Hepatocyte (in vitro differentiated cells): ENCODE measurements at regions not wholly inside any gene's neighbourhood (a gene's known extent, or its start where the extent isn't known, plus 50 kb on each side); places are given as distances from the start of the nearest gene placed in this dataset.

Experiments
- DNase-seq: peaks from one replicate; pipeline ENCODE4 v3.0.0-alpha.2; 2016; ENCODE audit warnings: low spot score
- H2AFZ ChIP-seq: fragments of 200-600 bp; sonication (generic); 2 replicates; pipeline ENCODE4 v1.6.0; 2016; ENCODE audit warnings: antibody characterized with exemption, mild to moderate bottlenecking
- H3K27ac ChIP-seq: fragments of 200-600 bp; sonication (generic); 2 replicates; pipeline ENCODE4 v1.5.1; 2016; ENCODE audit warnings: mild to moderate bottlenecking
- H3K27me3 ChIP-seq: fragments of 200-600 bp; sonication (generic); 2 replicates; pipeline ENCODE4 v1.6.1; 2016
- H3K36me3 ChIP-seq: fragments of 200-600 bp; sonication (generic); replicated peaks from 2 replicates; pipeline ENCODE4 v1.5.1; 2016; ENCODE audit warnings: low read depth; ENCODE audit not compliant: insufficient read depth
- H3K4me1 ChIP-seq: fragments of 200-600 bp; sonication (generic); 2 replicates; pipeline ENCODE4 v1.5.1; 2016; ENCODE audit warnings: mild to moderate bottlenecking, moderate library complexity; ENCODE audit not compliant: insufficient read depth
- H3K4me2 ChIP-seq: fragments of 200-600 bp; sonication (generic); 2 replicates; pipeline ENCODE4 v1.6.0; 2016
- H3K4me3 ChIP-seq: fragments of 200-600 bp; sonication (generic); 2 replicates; pipeline ENCODE4 v1.5.1; 2016; ENCODE audit warnings: mild to moderate bottlenecking
- H3K79me2 ChIP-seq: fragments of 200-600 bp; sonication (generic); 2 replicates; pipeline ENCODE4 v1.6.0; 2017; ENCODE audit warnings: mild to moderate bottlenecking
- H3K9me2 ChIP-seq: fragments of 200-600 bp; sonication (generic); replicated peaks from 2 replicates; pipeline ENCODE4 v1.6.0; 2017; ENCODE audit warnings: mild to moderate bottlenecking; ENCODE audit not compliant: insufficient read depth
- H3K9me3 ChIP-seq: fragments of 200-600 bp; sonication (generic); 2 replicates; pipeline ENCODE4 v1.5.1; 2016; ENCODE audit warnings: low read depth, mild to moderate bottlenecking
- H4K20me1 ChIP-seq: fragments of 200-600 bp; sonication (generic); 2 replicates; pipeline ENCODE4 v1.6.0; 2016; ENCODE audit warnings: mild to moderate bottlenecking; ENCODE audit not compliant: insufficient read depth, poor library complexity, severe bottlenecking
- CTCF ChIP-seq: fragments of 200-600 bp; sonication (generic); IDR thresholded peaks from 2 replicates; pipeline ENCODE4 v1.5.1; 2016; ENCODE audit warnings: antibody characterized with exemption, mild to moderate bottlenecking; ENCODE audit not compliant: poor library complexity
- EZH2 ChIP-seq: fragments of 200-600 bp; sonication (generic); IDR thresholded peaks from 2 replicates; pipeline ENCODE4 v1.6.1; 2016; ENCODE audit warnings: antibody characterized with exemption, mild to moderate bottlenecking, borderline replicate concordance
- EZH2phosphoT487 ChIP-seq: fragments of 200-600 bp; sonication (generic); IDR thresholded peaks from one replicate; pipeline ENCODE4 v1.6.1; 2018; ENCODE audit warnings: antibody characterized with exemption, mild to moderate bottlenecking, low read depth, moderate library complexity; ENCODE audit not compliant: unreplicated experiment, severe bottlenecking
- WGBS: methylation state at CpG from one replicate; pipeline ENCODE4 v1.1.6; 2016; ENCODE audit warnings: low lambda C conversion rate; ENCODE audit errors: missing lambda C conversion rate; 5-methylcytosine and 5-hydroxymethylcytosine counted together

GRCh38 chr22:34784056-34784455 lies 281.9 kb upstream of the ISX start:
- no peak overlapping the region for H2AFZ ChIP-seq

GRCh38 chr22:34797826-34798225 lies 268.1 kb upstream of the ISX start:
- H3K27me3 ChIP-seq: no peaks in the 10 kb centered on the region
- H3K4me1 ChIP-seq: peaks cover 6% of the 10 kb centered on the region
- no peak overlapping the region for H3K4me2 ChIP-seq
- H3K9me3 ChIP-seq: no peaks in the 10 kb centered on the region
- no peaks in the 10 kb centered on the region for H3K9me2 ChIP-seq
- H2AFZ ChIP-seq: no peak overlapping the region
- no peak overlapping the region for H3K27ac ChIP-seq
- no peak for TF ChIP-seq EZH2
- H3K79me2 ChIP-seq: no peaks in the 10 kb centered on the region
- WGBS: 83% methylated on average over 5 of the region's 5 CpGs
- H3K36me3 ChIP-seq: no peaks in the 10 kb centered on the region
- no peak for DNase-seq
- no peaks in the 10 kb centered on the region for H4K20me1 ChIP-seq
- H3K4me3 ChIP-seq: no peak overlapping the region

More at GRCh38 chr22:34784056-34784455, 281.9 kb upstream of the ISX start:
- WGBS: 37% methylated on average over 3 of the region's 3 CpGs
- no peaks in the 10 kb centered on the region for H3K27me3 ChIP-seq
- no peaks in the 10 kb centered on the region for H3K9me3 ChIP-seq
- TF ChIP-seq CTCF (no peak), EZH2phosphoT487 (no peak), EZH2 (no peak)
- H3K4me1 ChIP-seq: no peaks in the 10 kb centered on the region
- H4K20me1 ChIP-seq: no peaks in the 10 kb centered on the region
- H3K9me2 ChIP-seq: no peaks in the 10 kb centered on the region
- no peak overlapping the region for H3K4me2 ChIP-seq
- DNase-seq: no peak
- no peak overlapping the region for H3K4me3 ChIP-seq
- H3K36me3 ChIP-seq: no peaks in the 10 kb centered on the region
- H3K79me2 ChIP-seq: no peaks in the 10 kb centered on the region
- no peak overlapping the region for H3K27ac ChIP-seq

GRCh38 chr22:34798605-34799004 lies 267.4 kb upstream of the ISX start:
- DNase-seq: no peak
- TF ChIP-seq EZH2phosphoT487 (no peak), CTCF (no peak), EZH2 (no peak)
- H3K4me1 ChIP-seq: peaks cover 6% of the 10 kb centered on the region
- H3K27ac ChIP-seq: no peak overlapping the region
- H3K79me2 ChIP-seq: no peaks in the 10 kb centered on the region
- H3K9me3 ChIP-seq: no peaks in the 10 kb centered on the region
- no peaks in the 10 kb centered on the region for H3K9me2 ChIP-seq
- no peaks in the 10 kb centered on the region for H3K27me3 ChIP-seq
- no peaks in the 10 kb centered on the region for H3K36me3 ChIP-seq
- H4K20me1 ChIP-seq: no peaks in the 10 kb centered on the region
- WGBS: 74% methylated on average over 3 of the region's 3 CpGs
- H2AFZ ChIP-seq: no peak overlapping the region
- no peak overlapping the region for H3K4me2 ChIP-seq
- no peak overlapping the region for H3K4me3 ChIP-seq

GRCh38 chr22:34800260-34800980 lies 265.5 kb upstream of the ISX start:
- Histone ChIP-seq H2AFZ (no peak overlapping the region), H3K27ac (peak overlapping the region; percentile 44), H3K4me3 (no peak overlapping the region), H3K36me3 (no peaks in the 10 kb centered on the region), H3K4me2 (no peak overlapping the region), H3K4me1 (peaks cover 6% of the 10 kb centered on the region), H4K20me1 (no peaks in the 10 kb centered on the region), H3K9me3 (no peaks in the 10 kb centered on the region), H3K9me2 (no peaks in the 10 kb centered on the region), H3K27me3 (no peaks in the 10 kb centered on the region), H3K79me2 (no peaks in the 10 kb centered on the region)
- DNase-seq: peak; percentile 57
- 60% methylated on average over 10 of the region's 10 CpGs for WGBS
- TF ChIP-seq CTCF: no peak
- no peak for TF ChIP-seq EZH2phosphoT487
- TF ChIP-seq EZH2: no peak
